GM12878 (cell line): ENCODE measurements at regions not wholly inside any gene's neighbourhood (a gene's known extent, or its start where the extent isn't known, plus 50 kb on each side); places are given as distances from the start of the nearest gene placed in this dataset.

ENCODE experiments used
- ATAC-seq: fragments of 200-7000 bp; cut with Tn5 transposase; 3 replicates; pipeline ENCODE4 v1.9.1; 2020; ENCODE audit warnings: mild to moderate bottlenecking, moderate library complexity
- BruUV-seq: library from RNA; stranded (reverse); fragments of 400-500 nt; replicated peaks from 2 replicates; lab custom pipeline; 2021; lab: Mats Ljungman, UMichigan
- CTCF ChIA-PET: fragments of 300-600 bp; sonication (Branson Sonifier 250); formaldehyde crosslinking; extraction: SDS; loops from one replicate; lab custom pipeline; 2021; ENCODE audit warnings: inconsistent platforms; lab: Yijun Ruan, JAX
- POLR2A ChIA-PET: fragments of 350-600 bp; formaldehyde crosslinking; extraction: SDS; loops from one replicate; lab custom pipeline; 2021; ENCODE audit warnings: inconsistent platforms; lab: Charles Lee
- RAD21 ChIA-PET: fragments of 300-600 bp; sonication (Branson Sonifier 250); formaldehyde crosslinking; loops from one replicate; lab custom pipeline; 2023; ENCODE audit warnings: antibody characterized with exemption; ENCODE audit not compliant: unreplicated experiment; lab: Charles Lee
- SMC1A ChIA-PET: fragments of 300-600 bp; sonication (Branson Sonifier 250); formaldehyde crosslinking; loops from one replicate; lab custom pipeline; 2023; ENCODE audit not compliant: unreplicated experiment, uncharacterized antibody; lab: Charles Lee
- DNase-seq: peaks from one replicate; pipeline ENCODE4 v3.0.0-alpha.2; 2011; ENCODE audit warnings: low read depth, low spot score
- FAIRE-seq: peaks from 3 replicates; lab custom pipeline; 2011; peaks lifted over from hg19 to GRCh38; lab: Jason Lieb, UNC
- H2AFZ ChIP-seq: 2 replicates; pipeline ENCODE4 v1.6.0; 2011; ENCODE audit warnings: low read depth, low read length, control low read depth; ENCODE audit not compliant: control insufficient read depth
- H3K27ac ChIP-seq: 2 replicates; pipeline ENCODE4 v1.5.1; 2011; ENCODE audit warnings: control low read depth; ENCODE audit not compliant: control insufficient read depth, insufficient read depth
- H3K27me3 ChIP-seq, 2 experiments: replicated peaks in 1 of 2; 2 replicates each; pipeline versions ENCODE4 v1.6.0 to v1.6.1; 2011; ENCODE audit warnings: low read length in 1 of 2; ENCODE audit not compliant: control insufficient read depth in 2 of 2, insufficient read depth in 2 of 2
- H3K36me3 ChIP-seq, 2 experiments: 2 replicates each; pipeline ENCODE4 v1.5.1; 2011; ENCODE audit warnings: low read length in 1 of 2; ENCODE audit not compliant: control insufficient read depth in 2 of 2, insufficient read depth in 2 of 2
- H3K4me1 ChIP-seq: 2 replicates; pipeline ENCODE4 v1.6.1; 2011; ENCODE audit warnings: mild to moderate bottlenecking, low read length, moderate library complexity, mixed read lengths; ENCODE audit not compliant: control insufficient read depth, insufficient read depth
- H3K4me2 ChIP-seq: 2 replicates; pipeline ENCODE4 v1.6.0; 2011; ENCODE audit warnings: control low read depth; ENCODE audit not compliant: control insufficient read depth, insufficient read depth
- H3K4me3 ChIP-seq: fragments of 200-600 bp; sonication (generic); 2 replicates; pipeline ENCODE4 v1.5.1; 2016
- H3K79me2 ChIP-seq: 2 replicates; pipeline ENCODE4 v1.6.0; 2011; ENCODE audit warnings: low read length; ENCODE audit not compliant: control insufficient read depth, insufficient read depth
- H3K9ac ChIP-seq: 2 replicates; pipeline ENCODE4 v1.8.0; 2011; ENCODE audit warnings: low read length, control low read depth, mixed read lengths; ENCODE audit not compliant: control insufficient read depth, insufficient read depth
- H3K9me3 ChIP-seq: replicated peaks from 3 replicates; pipeline ENCODE4 v1.5.1; 2011; ENCODE audit warnings: mild to moderate bottlenecking, low read length; ENCODE audit not compliant: control insufficient read depth, insufficient read depth
- H4K20me1 ChIP-seq: 2 replicates; pipeline ENCODE4 v1.6.0; 2011; ENCODE audit not compliant: control insufficient read depth, insufficient read depth
- DPF2 ChIP-seq: fragments of 450-650 bp; IDR thresholded peaks from 2 replicates; pipeline ENCODE4 v1.6.1; 2017; ENCODE audit warnings: mild to moderate bottlenecking
- FOXM1 ChIP-seq: IDR thresholded peaks from 2 replicates; pipeline ENCODE4 v1.6.1; 2012; ENCODE audit warnings: low read depth, mild to moderate bottlenecking, inconsistent platforms, low read length, moderate library complexity
- HDAC2 ChIP-seq: fragments of 200-600 bp; sonication (generic); IDR thresholded peaks from 2 replicates; pipeline ENCODE4 v1.6.1; 2017
- KAT2A ChIP-seq: conservative IDR thresholded peaks from 2 replicates; pipeline ENCODE4 v1.6.1; 2011; ENCODE audit warnings: low read depth, low read length; ENCODE audit not compliant: control insufficient read depth
- POLR2A ChIP-seq: IDR thresholded peaks from 2 replicates; pipeline ENCODE4 v1.6.1; 2011; ENCODE audit warnings: low read depth, mild to moderate bottlenecking, low read length
- SREBF1 ChIP-seq: IDR thresholded peaks from 2 replicates; pipeline ENCODE4 v1.6.1; 2012; ENCODE audit warnings: mild to moderate bottlenecking, low read length
- WGBS: methylation state at CpG from one replicate; pipeline ENCODE4 v1.1.6; 2016; ENCODE audit warnings: low lambda C conversion rate; ENCODE audit not compliant: insufficient replicate concordance, insufficient coverage; ENCODE audit errors: missing lambda C conversion rate; 5-methylcytosine and 5-hydroxymethylcytosine counted together
- in situ Hi-C: fragments of 300-500 bp; cut with MboI; formaldehyde crosslinking; loops from 9 replicates; pipeline ENCODE4 v1.14.3; 2018; ENCODE audit warnings: mixed read lengths
- intact Hi-C: fragments of 100-400 bp; cut with micrococcal nuclease; formaldehyde crosslinking; loops from one replicate; pipeline ENCODE4 v1.14.2; 2022; ENCODE audit not compliant: unreplicated experiment
- TF ChIP-seq, protein P1 (sequence below): fragments of 450-650 bp; formaldehyde crosslinking; IDR thresholded peaks from 2 replicates; pipeline ENCODE4 v1.4.0; 2022; ENCODE audit warnings: mild to moderate bottlenecking, moderate library complexity
- TF ChIP-seq, protein P2 (sequence below): IDR thresholded peaks from 2 replicates; pipeline ENCODE4 v1.6.1; 2012; ENCODE audit warnings: low read depth, low read length, improper control_type of control experiment
- TF ChIP-seq, protein P3 (sequence below): IDR thresholded peaks from 2 replicates; pipeline ENCODE4 v1.6.1; 2012; ENCODE audit warnings: improper control_type of control experiment, low read depth, low read length; ENCODE audit not compliant: insufficient replicate concordance

- FAIRE-seq = no peak
- Histone ChIP-seq H3K36me3 (no peaks in the 10 kb centered on the region), H3K9me3 (no peaks in the 10 kb centered on the region; the same call in 2 of the 3 replicates), H4K20me1 (no peaks in the 10 kb centered on the region), H3K4me3 (no peak overlapping the region), H3K4me1 (no peaks in the 10 kb centered on the region), H3K9ac (no peak overlapping the region), H2AFZ (no peak overlapping the region), H3K4me2 (no peak overlapping the region), H3K79me2 (no peaks in the 10 kb centered on the region), H3K27me3 (no peaks in the 10 kb centered on the region), H3K27ac (no peak overlapping the region)
- intact Hi-C loops (no loop called here), in situ Hi-C loops (no loop called here)
- no peak for DNase-seq
- no peak for TF ChIP-seq FOXM1
- TF ChIP-seq HDAC2 = no peak
- no TSS peak for BruUV-seq
- RAD21 ChIA-PET = no interaction called here
- SMC1A ChIA-PET = no interaction called here
- CTCF ChIA-PET = no interaction called here
- no peak for ATAC-seq
- 83% methylated on average over 1 of the region's 1 CpG for WGBS
- POLR2A ChIA-PET = no interaction called here
These were observed 631.1 kb upstream of the GJE1 start for GRCh38 chr6:141501616-141502015.

DNA sequence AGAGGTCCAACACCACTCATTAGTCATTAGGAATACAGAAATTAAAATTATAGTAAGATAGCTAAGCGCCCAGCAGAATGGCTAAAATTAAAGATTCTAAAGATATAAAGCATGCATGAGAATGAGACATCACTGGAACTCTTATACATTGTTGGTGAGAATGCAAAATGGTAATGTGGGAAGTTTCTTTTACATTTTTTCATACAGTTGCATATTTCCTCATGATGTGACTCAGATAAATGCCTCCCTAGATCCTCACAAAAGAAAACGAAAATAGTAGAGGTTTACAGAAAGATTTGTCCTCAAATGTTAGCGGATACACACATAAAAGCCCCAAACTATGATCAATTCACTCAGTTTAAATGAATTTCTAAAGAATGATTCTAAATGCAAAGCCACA lies 633.7 kb upstream of the GJE1 start:
- H3K9me3 ChIP-seq = no peaks in the 10 kb centered on the region
- no peaks in the 10 kb centered on the region for H3K79me2 ChIP-seq
- intact Hi-C loops (no loop called here), in situ Hi-C loops (no loop called here)
- no peaks in the 10 kb centered on the region for H3K27me3 ChIP-seq
- no peak overlapping the region for H3K27ac ChIP-seq
- no peak overlapping the region for H2AFZ ChIP-seq
- no peaks in the 10 kb centered on the region for H4K20me1 ChIP-seq
- SMC1A ChIA-PET = no interaction called here
- WGBS = 28% methylated on average over 3 of the region's 3 CpGs
- H3K4me1 ChIP-seq = no peaks in the 10 kb centered on the region
- H3K9ac ChIP-seq = no peak overlapping the region
- DNase-seq = no peak
- no TSS peak for BruUV-seq
- H3K4me2 ChIP-seq = no peak overlapping the region
- H3K36me3 ChIP-seq = no peaks in the 10 kb centered on the region
- no peak overlapping the region for H3K4me3 ChIP-seq
- RAD21 ChIA-PET = no interaction called here
- POLR2A ChIA-PET = no interaction called here
- CTCF ChIA-PET = no interaction called here
- no peak for ATAC-seq
- no peak for FAIRE-seq
- TF ChIP-seq, protein P1, sequence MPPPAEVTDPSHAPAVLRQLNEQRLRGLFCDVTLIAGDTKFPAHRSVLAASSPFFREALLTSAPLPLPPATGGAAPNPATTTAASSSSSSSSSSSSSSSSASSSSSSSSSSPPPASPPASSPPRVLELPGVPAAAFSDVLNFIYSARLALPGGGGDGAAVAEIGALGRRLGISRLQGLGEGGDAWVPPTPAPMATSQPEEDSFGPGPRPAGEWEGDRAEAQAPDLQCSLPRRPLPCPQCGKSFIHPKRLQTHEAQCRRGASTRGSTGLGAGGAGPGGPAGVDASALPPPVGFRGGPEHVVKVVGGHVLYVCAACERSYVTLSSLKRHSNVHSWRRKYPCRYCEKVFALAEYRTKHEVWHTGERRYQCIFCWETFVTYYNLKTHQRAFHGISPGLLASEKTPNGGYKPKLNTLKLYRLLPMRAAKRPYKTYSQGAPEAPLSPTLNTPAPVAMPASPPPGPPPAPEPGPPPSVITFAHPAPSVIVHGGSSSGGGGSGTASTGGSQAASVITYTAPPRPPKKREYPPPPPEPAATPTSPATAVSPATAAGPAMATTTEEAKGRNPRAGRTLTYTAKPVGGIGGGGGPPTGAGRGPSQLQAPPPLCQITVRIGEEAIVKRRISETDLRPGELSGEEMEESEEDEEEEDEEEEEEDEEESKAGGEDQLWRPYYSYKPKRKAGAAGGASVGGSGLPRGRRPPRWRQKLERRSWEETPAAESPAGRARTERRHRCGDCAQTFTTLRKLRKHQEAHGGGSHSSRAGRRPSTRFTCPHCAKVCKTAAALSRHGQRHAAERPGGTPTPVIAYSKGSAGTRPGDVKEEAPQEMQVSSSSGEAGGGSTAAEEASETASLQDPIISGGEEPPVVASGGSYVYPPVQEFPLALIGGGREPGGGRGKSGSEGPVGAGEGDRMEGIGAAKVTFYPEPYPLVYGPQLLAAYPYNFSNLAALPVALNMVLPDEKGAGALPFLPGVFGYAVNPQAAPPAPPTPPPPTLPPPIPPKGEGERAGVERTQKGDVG (CRISPR knock-in tag) = no peak
- TF ChIP-seq, protein P2, sequence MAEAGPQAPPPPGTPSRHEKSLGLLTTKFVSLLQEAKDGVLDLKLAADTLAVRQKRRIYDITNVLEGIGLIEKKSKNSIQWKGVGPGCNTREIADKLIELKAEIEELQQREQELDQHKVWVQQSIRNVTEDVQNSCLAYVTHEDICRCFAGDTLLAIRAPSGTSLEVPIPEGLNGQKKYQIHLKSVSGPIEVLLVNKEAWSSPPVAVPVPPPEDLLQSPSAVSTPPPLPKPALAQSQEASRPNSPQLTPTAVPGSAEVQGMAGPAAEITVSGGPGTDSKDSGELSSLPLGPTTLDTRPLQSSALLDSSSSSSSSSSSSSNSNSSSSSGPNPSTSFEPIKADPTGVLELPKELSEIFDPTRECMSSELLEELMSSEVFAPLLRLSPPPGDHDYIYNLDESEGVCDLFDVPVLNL = no peak
- TF ChIP-seq, protein P3, sequence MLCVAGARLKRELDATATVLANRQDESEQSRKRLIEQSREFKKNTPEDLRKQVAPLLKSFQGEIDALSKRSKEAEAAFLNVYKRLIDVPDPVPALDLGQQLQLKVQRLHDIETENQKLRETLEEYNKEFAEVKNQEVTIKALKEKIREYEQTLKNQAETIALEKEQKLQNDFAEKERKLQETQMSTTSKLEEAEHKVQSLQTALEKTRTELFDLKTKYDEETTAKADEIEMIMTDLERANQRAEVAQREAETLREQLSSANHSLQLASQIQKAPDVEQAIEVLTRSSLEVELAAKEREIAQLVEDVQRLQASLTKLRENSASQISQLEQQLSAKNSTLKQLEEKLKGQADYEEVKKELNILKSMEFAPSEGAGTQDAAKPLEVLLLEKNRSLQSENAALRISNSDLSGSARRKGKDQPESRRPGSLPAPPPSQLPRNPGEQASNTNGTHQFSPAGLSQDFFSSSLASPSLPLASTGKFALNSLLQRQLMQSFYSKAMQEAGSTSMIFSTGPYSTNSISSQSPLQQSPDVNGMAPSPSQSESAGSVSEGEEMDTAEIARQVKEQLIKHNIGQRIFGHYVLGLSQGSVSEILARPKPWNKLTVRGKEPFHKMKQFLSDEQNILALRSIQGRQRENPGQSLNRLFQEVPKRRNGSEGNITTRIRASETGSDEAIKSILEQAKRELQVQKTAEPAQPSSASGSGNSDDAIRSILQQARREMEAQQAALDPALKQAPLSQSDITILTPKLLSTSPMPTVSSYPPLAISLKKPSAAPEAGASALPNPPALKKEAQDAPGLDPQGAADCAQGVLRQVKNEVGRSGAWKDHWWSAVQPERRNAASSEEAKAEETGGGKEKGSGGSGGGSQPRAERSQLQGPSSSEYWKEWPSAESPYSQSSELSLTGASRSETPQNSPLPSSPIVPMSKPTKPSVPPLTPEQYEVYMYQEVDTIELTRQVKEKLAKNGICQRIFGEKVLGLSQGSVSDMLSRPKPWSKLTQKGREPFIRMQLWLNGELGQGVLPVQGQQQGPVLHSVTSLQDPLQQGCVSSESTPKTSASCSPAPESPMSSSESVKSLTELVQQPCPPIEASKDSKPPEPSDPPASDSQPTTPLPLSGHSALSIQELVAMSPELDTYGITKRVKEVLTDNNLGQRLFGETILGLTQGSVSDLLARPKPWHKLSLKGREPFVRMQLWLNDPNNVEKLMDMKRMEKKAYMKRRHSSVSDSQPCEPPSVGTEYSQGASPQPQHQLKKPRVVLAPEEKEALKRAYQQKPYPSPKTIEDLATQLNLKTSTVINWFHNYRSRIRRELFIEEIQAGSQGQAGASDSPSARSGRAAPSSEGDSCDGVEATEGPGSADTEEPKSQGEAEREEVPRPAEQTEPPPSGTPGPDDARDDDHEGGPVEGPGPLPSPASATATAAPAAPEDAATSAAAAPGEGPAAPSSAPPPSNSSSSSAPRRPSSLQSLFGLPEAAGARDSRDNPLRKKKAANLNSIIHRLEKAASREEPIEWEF = no peak
- TF ChIP-seq KAT2A = no peak
- TF ChIP-seq DPF2 = no peak
- TF ChIP-seq POLR2A = no peak
- TF ChIP-seq SREBF1 = no peak
